CD4-positive, alpha-beta T cell (primary cell): ENCODE measurements at regions not wholly inside any gene's neighbourhood (a gene's known extent, or its start where the extent isn't known, plus 50 kb on each side); places are given as distances from the start of the nearest gene placed in this dataset.

Source experiments
- ATAC-seq: fragments of 200-7000 bp; cut with Tn5 transposase; one replicate; pipeline ENCODE4 v1.10.0; 2022; ENCODE audit warnings: mild to moderate bottlenecking; ENCODE audit not compliant: poor library complexity
- CTCF ChIA-PET: fragments of 350-600 bp; sonication (Branson Sonifier 250); formaldehyde crosslinking; loops from one replicate; lab custom pipeline; 2021; ENCODE audit warnings: antibody characterized with exemption, inconsistent platforms; lab: Charles Lee
- POLR2A ChIA-PET: fragments of 350-600 bp; sonication (Branson Sonifier 250); formaldehyde crosslinking; loops from one replicate; lab custom pipeline; 2021; ENCODE audit warnings: antibody characterized with exemption, inconsistent platforms; lab: Charles Lee
- DNase-seq, 14 experiments: peaks; one replicate each; pipeline ENCODE4 v3.0.0-alpha.2; 2013 to 2020; ENCODE audit warnings: mixed read lengths in 2 of 14
- H3K27ac ChIP-seq, 2 donors: one replicate each; pipeline versions ENCODE4 v1.5.1 to v1.7.0; 2013; ENCODE audit warnings: low read length in 2 of 2, low read depth in 1 of 2, mild to moderate bottlenecking in 1 of 2
- H3K27me3 ChIP-seq, 2 experiments: 1 replicate in 1 of 2; 2 replicates in 1 of 2; pipeline versions ENCODE4 v1.6.1 to v1.7.0; 2013; ENCODE audit warnings: low read length in 2 of 2, control low read depth in 1 of 2, mild to moderate bottlenecking in 1 of 2, moderate library complexity in 1 of 2; ENCODE audit not compliant: insufficient read depth in 2 of 2, control insufficient read depth in 1 of 2
- H3K36me3 ChIP-seq: one replicate; pipeline ENCODE4 v1.6.1; 2013; ENCODE audit warnings: low read length, control low read depth; ENCODE audit not compliant: insufficient read depth
- H3K4me1 ChIP-seq: one replicate; pipeline ENCODE4 v1.6.1; 2013; ENCODE audit warnings: low read length, control low read depth; ENCODE audit not compliant: insufficient read depth
- H3K4me3 ChIP-seq: one replicate; pipeline ENCODE4 v1.5.1; 2013; ENCODE audit warnings: mild to moderate bottlenecking, low read length, moderate library complexity
- H3K9me3 ChIP-seq, 2 experiments: 1 replicate in 1 of 2; 2 replicates in 1 of 2; pipeline versions ENCODE4 v1.6.1 to v1.7.0; 2013; ENCODE audit warnings: low read length in 2 of 2, mild to moderate bottlenecking in 2 of 2, control low read depth in 1 of 2, moderate library complexity in 1 of 2; ENCODE audit not compliant: control insufficient read depth in 1 of 2, insufficient read depth in 1 of 2
- H3K27ac Mint-ChIP-seq: one replicate; pipeline ENCODE4 v1.8.0; 2020; ENCODE audit warnings: mixed read lengths
- H3K27me3 Mint-ChIP-seq: one replicate; pipeline ENCODE4 v1.8.0; 2021; ENCODE audit warnings: mixed read lengths
- H3K36me3 Mint-ChIP-seq: one replicate; pipeline ENCODE4 v1.8.0; 2021; ENCODE audit warnings: low read depth, mixed read lengths
- H3K4me1 Mint-ChIP-seq: one replicate; pipeline ENCODE4 v1.8.0; 2021; ENCODE audit warnings: low read depth, mixed read lengths
- H3K4me3 Mint-ChIP-seq: one replicate; pipeline ENCODE4 v1.8.0; 2020; ENCODE audit warnings: mild to moderate bottlenecking, mixed read lengths
- H3K9me3 Mint-ChIP-seq: one replicate; pipeline ENCODE4 v1.8.0; 2020; ENCODE audit warnings: mixed read lengths
- intact Hi-C, 2 experiments: fragments of 100-400 bp; cut with DNase I in 1 of 2; cut with micrococcal nuclease in 1 of 2; formaldehyde crosslinking; loops; one replicate each; pipeline versions ENCODE4 v1.15.1 to v1.9.0; 2023 to 2025; cut with DNase I, micrococcal nuclease
- TF ChIP-seq, protein P1 (sequence below): fragments of 200-600 bp; IDR thresholded peaks from one replicate; pipeline ENCODE4 v1.8.0; 2022; ENCODE audit warnings: antibody characterized with exemption, mild to moderate bottlenecking

DNA sequence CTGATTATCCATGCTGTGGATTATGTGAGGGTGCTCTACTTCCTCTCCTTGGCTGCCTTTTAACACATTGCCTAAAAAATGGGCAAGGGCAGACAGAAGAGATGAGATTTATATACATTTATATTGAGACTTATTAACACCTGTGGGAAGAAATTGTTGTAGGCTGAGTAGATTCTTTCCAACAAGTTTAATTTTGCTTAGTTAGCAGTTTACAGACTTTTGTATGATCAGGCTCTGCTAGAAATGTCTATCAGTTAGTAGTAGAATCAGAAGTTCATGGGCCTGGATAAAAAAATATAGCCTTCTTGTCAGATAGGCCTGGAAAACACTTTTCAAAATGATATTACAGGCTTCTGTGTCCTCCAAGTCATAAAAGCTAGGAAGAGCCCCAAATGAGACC is 111.3 kb upstream of the LEF1 start:
- no peak for ATAC-seq
- H3K9me3 ChIP-seq: no peaks in the 10 kb centered on the region
- intact Hi-C loops: no loop called here
- no peak for DNase-seq
- H3K9me3 Mint-ChIP-seq: no peaks in the 10 kb centered on the region
- ChIA-PET CTCF (no interaction called here), POLR2A (no interaction called here)
- H3K27ac ChIP-seq: no peak overlapping the region
- H3K4me3 Mint-ChIP-seq: no peak overlapping the region
- no peaks in the 10 kb centered on the region for H3K36me3 ChIP-seq
- no peak overlapping the region for H3K4me3 ChIP-seq
- no peaks in the 10 kb centered on the region for H3K27me3 ChIP-seq
- no peak overlapping the region for H3K27ac Mint-ChIP-seq
- TF ChIP-seq, protein P1, sequence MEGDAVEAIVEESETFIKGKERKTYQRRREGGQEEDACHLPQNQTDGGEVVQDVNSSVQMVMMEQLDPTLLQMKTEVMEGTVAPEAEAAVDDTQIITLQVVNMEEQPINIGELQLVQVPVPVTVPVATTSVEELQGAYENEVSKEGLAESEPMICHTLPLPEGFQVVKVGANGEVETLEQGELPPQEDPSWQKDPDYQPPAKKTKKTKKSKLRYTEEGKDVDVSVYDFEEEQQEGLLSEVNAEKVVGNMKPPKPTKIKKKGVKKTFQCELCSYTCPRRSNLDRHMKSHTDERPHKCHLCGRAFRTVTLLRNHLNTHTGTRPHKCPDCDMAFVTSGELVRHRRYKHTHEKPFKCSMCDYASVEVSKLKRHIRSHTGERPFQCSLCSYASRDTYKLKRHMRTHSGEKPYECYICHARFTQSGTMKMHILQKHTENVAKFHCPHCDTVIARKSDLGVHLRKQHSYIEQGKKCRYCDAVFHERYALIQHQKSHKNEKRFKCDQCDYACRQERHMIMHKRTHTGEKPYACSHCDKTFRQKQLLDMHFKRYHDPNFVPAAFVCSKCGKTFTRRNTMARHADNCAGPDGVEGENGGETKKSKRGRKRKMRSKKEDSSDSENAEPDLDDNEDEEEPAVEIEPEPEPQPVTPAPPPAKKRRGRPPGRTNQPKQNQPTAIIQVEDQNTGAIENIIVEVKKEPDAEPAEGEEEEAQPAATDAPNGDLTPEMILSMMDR: no peak
- peaks cover 10% of the 10 kb centered on the region for H3K4me1 Mint-ChIP-seq
- no peaks in the 10 kb centered on the region for H3K4me1 ChIP-seq
- H3K36me3 Mint-ChIP-seq: peaks cover 20% of the 10 kb centered on the region
- H3K27me3 Mint-ChIP-seq: no peaks in the 10 kb centered on the region

DNA sequence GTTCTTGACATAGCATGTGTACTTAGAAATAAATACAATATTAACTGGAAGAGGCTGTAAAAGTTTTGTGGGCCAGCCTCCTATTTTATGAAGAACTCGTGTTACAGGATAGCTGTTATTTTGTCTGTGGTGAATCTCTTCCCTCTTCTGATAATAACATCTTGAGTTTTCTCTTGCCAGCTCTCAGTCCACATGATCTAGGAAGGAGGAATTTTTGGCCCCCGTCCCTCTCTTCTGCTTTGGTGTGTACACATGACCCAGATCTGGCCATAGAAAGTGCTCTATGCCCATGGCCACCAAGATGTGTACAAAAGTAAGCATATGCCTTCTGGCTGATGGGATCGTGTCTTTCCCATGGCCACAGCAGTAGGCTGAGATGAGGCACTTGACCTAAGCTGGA is 108.0 kb upstream of the LEF1 start:
- ChIA-PET CTCF (no interaction called here), POLR2A (interaction anchor here (0.5 to 1.6 kb wide), 3 partner anchors 11 to 220 kb away, joined by 3 to 4 read pairs (median 3); no protein-coding TSS in a partner anchor)
- Mint-ChIP-seq H3K27ac (no peak overlapping the region), H3K4me3 (no peak overlapping the region), H3K36me3 (peaks cover 20% of the 10 kb centered on the region), H3K9me3 (no peaks in the 10 kb centered on the region), H3K27me3 (no peaks in the 10 kb centered on the region), H3K4me1 (peaks cover 13% of the 10 kb centered on the region)
- no peaks in the 10 kb centered on the region for H3K27me3 ChIP-seq
- H3K27ac ChIP-seq: no peak overlapping the region
- DNase-seq (no peak), ATAC-seq (no peak)
- H3K36me3 ChIP-seq: no peaks in the 10 kb centered on the region
- intact Hi-C loops: no loop called here
- TF ChIP-seq, protein P1: no peak
- H3K9me3 ChIP-seq: no peaks in the 10 kb centered on the region
- no peak overlapping the region for H3K4me3 ChIP-seq
- H3K4me1 ChIP-seq: no peaks in the 10 kb centered on the region

DNA sequence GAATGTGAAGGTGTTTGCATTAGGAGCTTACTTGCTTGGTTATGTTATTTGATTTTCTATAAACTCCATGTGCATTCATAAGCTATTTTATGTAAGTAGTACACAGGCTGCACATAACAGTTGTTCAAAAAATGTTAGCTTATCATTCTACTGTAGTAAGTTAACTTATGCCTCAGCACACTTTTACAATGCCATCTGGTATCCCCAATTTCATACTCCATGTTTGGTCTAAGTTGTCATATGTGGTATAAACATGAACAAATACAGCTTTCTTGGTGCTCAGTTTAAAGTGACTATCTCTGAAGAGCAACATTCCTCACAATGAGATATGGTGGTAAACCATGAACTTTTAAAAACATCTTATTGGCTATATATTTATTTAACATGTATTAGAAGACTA is 104.3 kb upstream of the LEF1 start:
- H3K27me3 Mint-ChIP-seq: no peaks in the 10 kb centered on the region

More for the DNA sequence above, 104.3 kb upstream of the LEF1 start:
- Histone ChIP-seq H3K4me1 (no peaks in the 10 kb centered on the region), H3K27ac (no peak overlapping the region), H3K4me3 (no peak overlapping the region), H3K9me3 (no peaks in the 10 kb centered on the region), H3K27me3 (no peaks in the 10 kb centered on the region), H3K36me3 (no peaks in the 10 kb centered on the region)
- H3K27ac Mint-ChIP-seq: no peak overlapping the region
- intact Hi-C loops: no loop called here
- H3K9me3 Mint-ChIP-seq: no peaks in the 10 kb centered on the region
- DNase-seq (no peak), ATAC-seq (no peak)
- no peak overlapping the region for H3K4me3 Mint-ChIP-seq
- ChIA-PET CTCF (interaction anchor here (1.1 kb wide), 1 partner anchor 19 kb away, joined by 3 read pairs; no protein-coding TSS in a partner anchor), POLR2A (no interaction called here)
- TF ChIP-seq, protein P1: no peak
- H3K4me1 Mint-ChIP-seq: peaks cover 14% of the 10 kb centered on the region
- peaks cover 4% of the 10 kb centered on the region for H3K36me3 Mint-ChIP-seq
